ENCODE measurements at regions not wholly inside any gene's neighbourhood (a gene's known extent, or its start where the extent isn't known, plus 50 kb on each side); places are given as distances from the start of the nearest gene placed in this dataset.
A peak's percentile ranks its signal among the peaks of the same experiment; 100 is the strongest.

DNA sequence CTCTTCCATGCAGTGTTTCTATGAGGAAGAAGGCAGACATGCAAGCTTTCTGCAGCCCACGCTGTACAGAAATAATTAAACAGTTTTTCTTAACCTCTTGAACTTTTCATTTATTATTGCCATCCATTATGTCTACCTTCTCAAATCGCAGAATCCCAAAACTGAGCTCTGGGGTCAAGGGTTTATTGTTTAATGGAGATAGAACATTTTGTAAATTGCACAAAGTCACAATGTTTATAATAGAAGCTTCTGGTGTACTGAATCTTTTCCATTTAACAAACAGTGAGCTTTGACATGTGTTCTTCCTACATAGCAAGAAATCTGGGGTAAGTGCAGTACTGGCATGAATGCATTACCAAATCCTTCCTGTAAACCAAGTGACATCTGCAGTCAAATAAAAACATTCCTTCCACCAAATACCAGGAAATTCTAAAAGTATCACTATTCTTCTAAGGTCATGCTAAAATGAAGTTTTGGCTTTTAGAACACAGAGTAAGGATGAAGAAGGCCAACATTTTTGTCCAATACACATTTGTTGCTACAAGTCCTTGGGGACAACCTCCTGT, 385.3 kb upstream of the DDHD1 start:
- TF ChIP-seq, protein P1, sequence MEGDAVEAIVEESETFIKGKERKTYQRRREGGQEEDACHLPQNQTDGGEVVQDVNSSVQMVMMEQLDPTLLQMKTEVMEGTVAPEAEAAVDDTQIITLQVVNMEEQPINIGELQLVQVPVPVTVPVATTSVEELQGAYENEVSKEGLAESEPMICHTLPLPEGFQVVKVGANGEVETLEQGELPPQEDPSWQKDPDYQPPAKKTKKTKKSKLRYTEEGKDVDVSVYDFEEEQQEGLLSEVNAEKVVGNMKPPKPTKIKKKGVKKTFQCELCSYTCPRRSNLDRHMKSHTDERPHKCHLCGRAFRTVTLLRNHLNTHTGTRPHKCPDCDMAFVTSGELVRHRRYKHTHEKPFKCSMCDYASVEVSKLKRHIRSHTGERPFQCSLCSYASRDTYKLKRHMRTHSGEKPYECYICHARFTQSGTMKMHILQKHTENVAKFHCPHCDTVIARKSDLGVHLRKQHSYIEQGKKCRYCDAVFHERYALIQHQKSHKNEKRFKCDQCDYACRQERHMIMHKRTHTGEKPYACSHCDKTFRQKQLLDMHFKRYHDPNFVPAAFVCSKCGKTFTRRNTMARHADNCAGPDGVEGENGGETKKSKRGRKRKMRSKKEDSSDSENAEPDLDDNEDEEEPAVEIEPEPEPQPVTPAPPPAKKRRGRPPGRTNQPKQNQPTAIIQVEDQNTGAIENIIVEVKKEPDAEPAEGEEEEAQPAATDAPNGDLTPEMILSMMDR (IDR thresholded peaks at IDR 0.05) = peak in 1 of 4 experiments; percentile 21
- no peak for TF ChIP-seq POLR2A (IDR thresholded peaks at IDR 0.05)
